Osteoblast (primary cell): ENCODE measurements at regions not wholly inside any gene's neighbourhood (a gene's known extent, or its start where the extent isn't known, plus 50 kb on each side); places are given as distances from the start of the nearest gene placed in this dataset.

Experiments
- DNase-seq: peaks from one replicate; pipeline ENCODE4 v3.0.0; 2011; ENCODE audit warnings: low spot score, mixed read lengths; ENCODE audit not compliant: insufficient read length; ENCODE audit errors: missing footprints
- H2AFZ ChIP-seq: 2 replicates; pipeline ENCODE4 v1.6.0; 2011; ENCODE audit warnings: mild to moderate bottlenecking, low read length
- H3K27ac ChIP-seq: 2 replicates; pipeline ENCODE4 v1.5.1; 2011; ENCODE audit warnings: mild to moderate bottlenecking, low read depth, low read length, moderate library complexity
- H3K27me3 ChIP-seq: 2 replicates; pipeline ENCODE4 v1.6.0; 2012; ENCODE audit warnings: mild to moderate bottlenecking, control low read depth, inconsistent platforms, low read length, moderate library complexity; ENCODE audit not compliant: insufficient read depth
- H3K36me3 ChIP-seq: 2 replicates; pipeline ENCODE4 v1.5.1; 2011; ENCODE audit warnings: mild to moderate bottlenecking, low read length, control low read depth, moderate library complexity; ENCODE audit not compliant: insufficient read depth
- H3K4me1 ChIP-seq: 2 replicates; pipeline ENCODE4 v1.5.1; 2011; ENCODE audit warnings: mild to moderate bottlenecking, low read length, control low read depth, moderate library complexity; ENCODE audit not compliant: insufficient read depth
- H3K4me2 ChIP-seq: 2 replicates; pipeline ENCODE4 v1.6.0; 2011; ENCODE audit warnings: mild to moderate bottlenecking, low read length; ENCODE audit not compliant: insufficient read depth
- H3K4me3 ChIP-seq: fragments of 200-600 bp; sonication (generic); 3 replicates; pipeline ENCODE4 v1.5.1; 2012; ENCODE audit warnings: mild to moderate bottlenecking, low read length, inconsistent platforms; ENCODE audit not compliant: insufficient read depth
- H3K79me2 ChIP-seq: 2 replicates; pipeline ENCODE4 v1.6.0; 2012; ENCODE audit warnings: mild to moderate bottlenecking, low read length, control low read depth, inconsistent platforms; ENCODE audit not compliant: insufficient read depth
- H3K9me3 ChIP-seq: 2 replicates; pipeline ENCODE4 v1.5.1; 2011; ENCODE audit warnings: low read depth, low read length, control low read depth
- H4K20me1 ChIP-seq: 2 replicates; pipeline ENCODE4 v1.6.0; 2012; ENCODE audit warnings: mild to moderate bottlenecking, low read length, control low read depth; ENCODE audit not compliant: insufficient read depth
- TF ChIP-seq, protein P1 (sequence below): IDR thresholded peaks from 2 replicates; pipeline ENCODE4 v1.5.1; 2011; ENCODE audit warnings: mild to moderate bottlenecking, low read depth, low read length, moderate library complexity; ENCODE audit errors: extremely low read depth

DNA sequence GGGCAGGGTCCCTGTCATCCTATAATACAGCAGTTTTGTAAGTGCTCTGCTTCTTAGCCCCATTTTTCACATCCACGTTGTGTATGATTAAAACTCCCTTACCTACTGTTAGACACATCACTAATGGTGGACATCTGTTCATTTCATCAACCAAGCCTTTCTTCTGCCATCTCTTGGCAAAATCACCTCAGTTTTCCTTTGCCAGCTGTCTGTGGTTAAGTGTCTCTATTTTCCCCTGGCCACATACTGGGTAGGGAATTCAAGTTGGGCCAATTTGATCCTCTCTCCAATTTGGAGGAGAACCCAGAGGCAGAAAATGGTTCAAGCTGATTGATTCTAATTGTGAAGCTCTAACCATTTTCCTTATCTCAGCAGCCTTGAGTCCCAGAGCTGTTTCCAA lies 436.1 kb downstream of the PCDH7 start:
- TF ChIP-seq, protein P1, sequence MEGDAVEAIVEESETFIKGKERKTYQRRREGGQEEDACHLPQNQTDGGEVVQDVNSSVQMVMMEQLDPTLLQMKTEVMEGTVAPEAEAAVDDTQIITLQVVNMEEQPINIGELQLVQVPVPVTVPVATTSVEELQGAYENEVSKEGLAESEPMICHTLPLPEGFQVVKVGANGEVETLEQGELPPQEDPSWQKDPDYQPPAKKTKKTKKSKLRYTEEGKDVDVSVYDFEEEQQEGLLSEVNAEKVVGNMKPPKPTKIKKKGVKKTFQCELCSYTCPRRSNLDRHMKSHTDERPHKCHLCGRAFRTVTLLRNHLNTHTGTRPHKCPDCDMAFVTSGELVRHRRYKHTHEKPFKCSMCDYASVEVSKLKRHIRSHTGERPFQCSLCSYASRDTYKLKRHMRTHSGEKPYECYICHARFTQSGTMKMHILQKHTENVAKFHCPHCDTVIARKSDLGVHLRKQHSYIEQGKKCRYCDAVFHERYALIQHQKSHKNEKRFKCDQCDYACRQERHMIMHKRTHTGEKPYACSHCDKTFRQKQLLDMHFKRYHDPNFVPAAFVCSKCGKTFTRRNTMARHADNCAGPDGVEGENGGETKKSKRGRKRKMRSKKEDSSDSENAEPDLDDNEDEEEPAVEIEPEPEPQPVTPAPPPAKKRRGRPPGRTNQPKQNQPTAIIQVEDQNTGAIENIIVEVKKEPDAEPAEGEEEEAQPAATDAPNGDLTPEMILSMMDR: no peak
- no peaks in the 10 kb centered on the region for H3K4me1 ChIP-seq
- no peak for DNase-seq

DNA sequence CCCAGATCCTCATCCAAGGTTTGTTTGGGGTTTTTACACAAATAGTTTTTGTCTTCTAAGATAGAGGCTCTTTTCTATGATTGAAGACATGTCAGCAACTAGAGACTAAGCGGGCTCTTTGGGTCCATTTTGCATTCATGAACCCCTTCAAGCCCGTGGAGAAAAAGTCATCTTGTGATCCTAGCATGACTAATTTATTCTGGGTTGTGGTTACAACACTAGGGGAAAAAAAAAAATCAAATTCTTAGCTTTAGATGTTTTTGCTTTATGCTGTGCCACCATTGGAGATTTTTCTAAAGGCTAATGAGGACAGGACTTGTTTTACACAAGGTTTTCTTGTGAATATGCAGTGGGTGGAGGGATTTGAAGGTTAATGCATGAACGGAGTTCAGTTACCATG lies 440.0 kb downstream of the PCDH7 start:
- no peaks in the 10 kb centered on the region for H3K79me2 ChIP-seq
- H3K4me2 ChIP-seq: no peak overlapping the region
- DNase-seq: no peak
- H4K20me1 ChIP-seq: no peaks in the 10 kb centered on the region
- H3K4me1 ChIP-seq: no peaks in the 10 kb centered on the region
- H2AFZ ChIP-seq: no peak overlapping the region
- no peaks in the 10 kb centered on the region for H3K27me3 ChIP-seq
- no peak overlapping the region for H3K27ac ChIP-seq
- no peaks in the 10 kb centered on the region for H3K36me3 ChIP-seq
- TF ChIP-seq, protein P1: no peak
- no peak overlapping the region for H3K4me3 ChIP-seq
- no peaks in the 10 kb centered on the region for H3K9me3 ChIP-seq

More for the DNA sequence above, 436.1 kb downstream of the PCDH7 start:
- Histone ChIP-seq H3K4me3 (no peak overlapping the region), H2AFZ (no peak overlapping the region), H4K20me1 (no peaks in the 10 kb centered on the region), H3K36me3 (no peaks in the 10 kb centered on the region), H3K27me3 (no peaks in the 10 kb centered on the region), H3K4me2 (no peak overlapping the region), H3K79me2 (no peaks in the 10 kb centered on the region), H3K9me3 (no peaks in the 10 kb centered on the region), H3K27ac (no peak overlapping the region)

- H3K79me2 ChIP-seq: no peaks in the 10 kb centered on the region
- no peaks in the 10 kb centered on the region for H3K9me3 ChIP-seq
- H3K4me1 ChIP-seq: no peaks in the 10 kb centered on the region
- no peaks in the 10 kb centered on the region for H3K36me3 ChIP-seq
- TF ChIP-seq, protein P1: no peak
- no peak overlapping the region for H3K4me3 ChIP-seq
- no peaks in the 10 kb centered on the region for H4K20me1 ChIP-seq
- H2AFZ ChIP-seq: no peak overlapping the region
- no peaks in the 10 kb centered on the region for H3K27me3 ChIP-seq
- no peak overlapping the region for H3K4me2 ChIP-seq
- no peak for DNase-seq
- H3K27ac ChIP-seq: no peak overlapping the region
These were observed 449.7 kb downstream of the PCDH7 start for GRCh38 chr4:31169846-31170245.

DNA sequence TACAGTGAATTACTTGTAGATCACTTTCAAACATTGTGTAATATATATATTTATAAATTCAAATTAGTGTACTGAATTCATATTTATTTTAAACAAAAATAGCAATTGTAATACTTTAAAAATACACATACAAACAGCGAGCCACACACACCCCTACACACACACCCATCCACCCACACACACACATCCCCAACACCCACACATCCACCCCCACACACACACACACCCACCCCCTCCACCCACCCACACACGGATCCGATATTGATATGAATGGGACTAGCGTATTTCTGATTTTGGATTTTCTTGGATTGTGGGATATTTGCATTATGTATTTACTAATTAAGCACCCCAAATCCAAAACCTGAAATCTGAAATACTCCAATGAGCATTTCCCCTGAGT lies 451.2 kb downstream of the PCDH7 start:
- H3K4me2 ChIP-seq: no peak overlapping the region

More for the DNA sequence above, 451.2 kb downstream of the PCDH7 start:
- no peaks in the 10 kb centered on the region for H4K20me1 ChIP-seq
- no peaks in the 10 kb centered on the region for H3K36me3 ChIP-seq
- no peak overlapping the region for H2AFZ ChIP-seq
- no peak overlapping the region for H3K4me3 ChIP-seq
- no peaks in the 10 kb centered on the region for H3K4me1 ChIP-seq
- TF ChIP-seq, protein P1: no peak
- H3K9me3 ChIP-seq: no peaks in the 10 kb centered on the region
- no peaks in the 10 kb centered on the region for H3K79me2 ChIP-seq
- H3K27me3 ChIP-seq: no peaks in the 10 kb centered on the region
- no peak overlapping the region for H3K27ac ChIP-seq
- no peak for DNase-seq
